ENCODE measurements at regions not wholly inside any gene's neighbourhood (a gene's known extent, or its start where the extent isn't known, plus 50 kb on each side); places are given as distances from the start of the nearest gene placed in this dataset.

DNA sequence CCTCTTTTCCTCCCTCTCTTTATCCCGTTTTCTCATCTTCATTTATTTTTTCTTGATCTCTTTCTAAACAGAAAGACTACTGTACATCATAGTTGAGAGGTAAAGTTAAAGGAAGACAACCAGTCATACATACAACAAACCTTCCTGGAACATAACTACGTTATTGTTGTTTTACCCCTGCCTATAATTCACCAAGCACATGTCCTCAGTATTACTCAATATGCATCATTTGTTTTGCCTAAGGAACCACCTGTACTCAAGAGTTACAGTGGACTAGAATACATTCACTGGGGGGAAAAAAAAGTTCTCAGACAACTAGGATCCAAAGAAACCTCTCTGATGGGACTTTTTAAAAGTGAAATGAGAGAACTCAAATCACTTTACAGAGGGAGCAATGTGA lies 344.7 kb upstream of the RBMS3 start:
- TF ChIP-seq, protein P1, sequence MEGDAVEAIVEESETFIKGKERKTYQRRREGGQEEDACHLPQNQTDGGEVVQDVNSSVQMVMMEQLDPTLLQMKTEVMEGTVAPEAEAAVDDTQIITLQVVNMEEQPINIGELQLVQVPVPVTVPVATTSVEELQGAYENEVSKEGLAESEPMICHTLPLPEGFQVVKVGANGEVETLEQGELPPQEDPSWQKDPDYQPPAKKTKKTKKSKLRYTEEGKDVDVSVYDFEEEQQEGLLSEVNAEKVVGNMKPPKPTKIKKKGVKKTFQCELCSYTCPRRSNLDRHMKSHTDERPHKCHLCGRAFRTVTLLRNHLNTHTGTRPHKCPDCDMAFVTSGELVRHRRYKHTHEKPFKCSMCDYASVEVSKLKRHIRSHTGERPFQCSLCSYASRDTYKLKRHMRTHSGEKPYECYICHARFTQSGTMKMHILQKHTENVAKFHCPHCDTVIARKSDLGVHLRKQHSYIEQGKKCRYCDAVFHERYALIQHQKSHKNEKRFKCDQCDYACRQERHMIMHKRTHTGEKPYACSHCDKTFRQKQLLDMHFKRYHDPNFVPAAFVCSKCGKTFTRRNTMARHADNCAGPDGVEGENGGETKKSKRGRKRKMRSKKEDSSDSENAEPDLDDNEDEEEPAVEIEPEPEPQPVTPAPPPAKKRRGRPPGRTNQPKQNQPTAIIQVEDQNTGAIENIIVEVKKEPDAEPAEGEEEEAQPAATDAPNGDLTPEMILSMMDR (conservative IDR thresholded peaks at IDR 0.05; ENCODE audit: low read depth, low read length), result no peak
- TF ChIP-seq EZH2 (IDR thresholded peaks at IDR 0.05; ENCODE audit: low read length, unreplicated experiment) (no peak), EZH2phosphoT487 (IDR thresholded peaks at IDR 0.05; ENCODE audit: borderline replicate concordance, low read length) (no peak)
